Stimulated activated CD8-positive, alpha-beta memory T cell treated with anti-CD3 and anti-CD28 coated beads, Interleukin-12 subunit alpha, Interleukin-12 subunit beta, amount 100 ng/mL, for 24 hours (primary cell): ENCODE measurements at regions not wholly inside any gene's neighbourhood (a gene's known extent, or its start where the extent isn't known, plus 50 kb on each side); places are given as distances from the start of the nearest gene placed in this dataset.

ENCODE experiments used
- DNase-seq: peaks from one replicate; pipeline ENCODE4 v3.0.0-alpha.2; 2020; ENCODE audit errors: extremely low read depth

- peak; percentile 53 for DNase-seq
These were observed 227.2 kb upstream of the KLF14 start for GRCh38 chr7:130961128-130961601.

- DNase-seq: no peak
These were observed 228.1 kb upstream of the KLF14 start for GRCh38 chr7:130962109-130962508.

DNA sequence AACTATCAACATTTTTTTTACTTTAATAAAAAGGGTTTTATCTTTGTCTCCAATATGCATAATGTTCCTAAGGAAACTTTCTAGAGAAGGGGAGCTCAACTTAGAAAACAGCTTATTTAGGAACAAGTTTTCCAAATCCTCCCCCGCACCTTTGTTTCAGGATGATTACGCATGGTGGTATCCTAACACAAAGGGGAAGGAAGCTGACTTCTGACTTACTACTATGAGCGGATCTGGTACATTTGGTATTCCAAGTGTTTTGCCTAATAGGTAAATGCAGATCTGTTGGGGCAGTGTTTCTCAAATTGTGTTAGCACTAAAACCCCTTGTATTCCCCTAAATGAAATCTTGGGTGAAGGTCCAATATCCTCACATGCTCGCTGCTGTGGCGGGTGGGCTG lies 229.3 kb upstream of the KLF14 start:
- DNase-seq: no peak

GRCh38 chr7:130965515-130965914 lies 231.5 kb upstream of the KLF14 start:
- no peak for DNase-seq

DNA sequence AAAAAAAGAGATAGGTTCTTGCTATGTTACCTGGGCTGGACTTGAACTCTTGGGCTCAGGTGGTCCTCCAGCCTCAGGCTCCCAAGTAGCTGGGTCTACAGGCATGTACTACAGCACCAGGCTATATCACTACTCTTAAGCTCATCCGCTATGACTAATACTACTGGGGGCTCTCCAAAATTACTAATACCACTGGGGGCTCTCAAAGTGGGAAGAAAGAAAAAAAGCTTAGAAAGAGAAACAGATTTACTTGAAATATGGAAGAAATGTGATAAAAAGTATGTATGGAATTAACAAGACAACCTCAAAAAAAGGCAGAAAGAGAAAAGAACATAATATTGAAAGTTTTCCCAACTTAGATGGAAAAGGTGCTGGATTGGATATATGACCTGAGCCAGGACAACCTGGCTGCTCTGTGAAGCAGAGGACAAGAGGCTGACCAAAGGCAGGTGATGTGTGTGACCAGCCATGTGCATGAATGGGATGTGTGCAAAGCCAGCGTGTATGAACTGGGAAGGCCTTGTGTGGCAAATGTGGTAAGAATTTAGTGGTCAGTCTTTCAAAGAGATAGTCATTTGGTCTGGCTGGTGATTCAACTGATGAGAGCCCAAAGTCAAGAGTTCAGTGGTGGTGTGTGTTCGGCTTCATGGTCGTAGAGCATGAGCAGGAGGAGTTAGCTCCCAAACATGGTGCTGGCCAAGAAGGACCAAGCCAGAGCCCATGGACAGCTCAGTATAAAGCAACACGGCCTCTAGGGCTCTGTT lies 232.4 kb upstream of the KLF14 start:
- DNase-seq: no peak

DNA sequence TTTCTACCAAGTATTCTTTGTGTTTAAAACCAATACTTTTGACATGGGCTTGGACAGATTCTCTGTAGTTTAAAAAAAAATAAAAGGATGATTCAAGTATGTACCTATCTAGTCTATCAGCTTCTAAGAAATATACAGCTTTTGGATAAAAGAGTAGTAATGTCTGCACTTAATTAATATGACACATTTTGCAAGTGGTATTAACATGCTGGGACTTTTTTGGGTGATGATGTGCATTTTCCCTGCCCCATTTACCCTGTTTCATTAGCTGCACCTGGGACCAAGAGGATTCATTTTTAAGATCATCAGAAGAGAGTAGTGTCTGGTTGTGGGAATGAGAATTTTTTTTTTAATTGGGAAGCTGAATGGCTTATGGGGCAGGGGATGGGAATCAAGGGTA lies 236.2 kb upstream of the KLF14 start:
- DNase-seq: no peak

- no peak for DNase-seq
These were observed 236.7 kb upstream of the KLF14 start for GRCh38 chr7:130970696-130971095.

DNA sequence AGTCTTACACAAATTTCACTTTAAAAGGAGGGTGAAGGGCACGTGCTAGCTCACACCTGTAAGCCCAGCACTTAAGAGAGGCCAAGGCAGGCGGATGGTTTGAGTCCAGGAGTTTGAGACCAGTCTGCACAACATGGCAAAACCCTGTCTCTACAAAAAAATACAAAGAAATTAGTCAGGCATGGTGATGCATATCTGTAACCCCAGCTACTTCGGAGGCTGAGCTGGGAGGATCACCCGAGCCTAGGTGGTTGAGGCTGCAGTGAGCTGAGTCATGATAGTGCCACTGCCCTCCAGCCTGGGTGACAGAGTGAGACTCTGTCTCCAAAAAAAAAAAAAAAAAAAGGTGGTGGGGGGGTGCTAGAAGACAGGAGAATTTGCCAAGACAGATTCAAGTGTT lies 237.3 kb upstream of the KLF14 start:
- DNase-seq: no peak

GRCh38 chr7:130972201-130972600 lies 238.2 kb upstream of the KLF14 start:
- DNase-seq: no peak

DNA sequence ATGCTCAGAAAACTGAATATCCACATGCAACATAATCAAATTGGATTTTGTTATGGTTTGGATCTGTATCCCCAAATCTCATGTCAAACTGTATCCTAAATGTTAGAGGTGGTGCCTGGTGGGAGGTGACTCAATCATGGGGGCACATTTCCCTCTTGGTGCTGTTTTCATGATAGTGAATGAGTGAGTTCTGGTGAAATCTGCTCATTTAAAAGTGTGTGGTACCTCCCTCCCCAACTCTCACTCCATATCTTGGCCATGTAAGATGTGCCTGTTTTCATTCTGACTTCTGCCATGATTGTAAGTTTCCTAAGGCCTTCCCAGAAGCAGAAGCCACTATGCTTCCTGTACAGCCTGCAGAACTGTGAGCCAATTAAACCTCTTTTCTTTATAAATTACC lies 239.6 kb upstream of the KLF14 start:
- DNase-seq: no peak

DNA sequence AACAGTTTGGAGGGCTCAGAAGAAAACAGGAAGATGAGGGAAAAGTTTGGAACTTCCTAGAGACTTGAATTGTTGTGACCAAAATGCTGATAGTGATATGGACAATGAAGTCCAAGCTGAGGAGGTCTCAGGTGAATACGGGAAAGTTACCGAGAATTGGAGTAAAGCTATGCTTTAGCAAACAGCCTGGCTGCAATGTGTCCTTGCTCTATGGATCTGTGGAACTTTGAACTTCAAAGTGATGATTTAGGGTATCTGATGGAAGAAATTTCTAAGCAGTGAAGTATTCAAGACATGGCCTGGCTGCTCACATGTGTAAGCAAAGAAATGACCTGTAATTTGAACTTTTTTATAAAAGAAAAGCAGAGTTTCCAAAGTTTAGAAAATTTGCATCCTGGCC lies 240.2 kb upstream of the KLF14 start:
- no peak for DNase-seq

DNA sequence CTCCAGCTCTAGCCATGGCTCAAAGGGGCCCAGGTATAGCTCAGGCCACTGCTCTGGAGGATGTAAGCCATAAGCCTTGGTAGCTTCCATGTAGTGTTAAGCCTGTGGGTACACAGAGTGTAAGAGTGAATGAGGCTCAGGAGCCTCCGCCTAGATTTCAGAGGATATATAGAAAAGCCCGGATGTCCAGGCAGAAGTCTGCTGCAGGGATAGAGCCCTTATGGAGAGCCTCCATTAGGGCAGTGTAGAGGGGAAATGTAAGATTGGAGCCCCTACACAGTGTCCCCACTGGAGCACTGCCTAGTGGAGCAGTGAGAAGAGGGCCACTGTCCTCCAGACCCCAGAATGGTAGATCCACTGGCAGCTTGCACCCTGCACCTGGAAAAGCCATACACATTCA lies 240.8 kb upstream of the KLF14 start:
- no peak for DNase-seq

DNA sequence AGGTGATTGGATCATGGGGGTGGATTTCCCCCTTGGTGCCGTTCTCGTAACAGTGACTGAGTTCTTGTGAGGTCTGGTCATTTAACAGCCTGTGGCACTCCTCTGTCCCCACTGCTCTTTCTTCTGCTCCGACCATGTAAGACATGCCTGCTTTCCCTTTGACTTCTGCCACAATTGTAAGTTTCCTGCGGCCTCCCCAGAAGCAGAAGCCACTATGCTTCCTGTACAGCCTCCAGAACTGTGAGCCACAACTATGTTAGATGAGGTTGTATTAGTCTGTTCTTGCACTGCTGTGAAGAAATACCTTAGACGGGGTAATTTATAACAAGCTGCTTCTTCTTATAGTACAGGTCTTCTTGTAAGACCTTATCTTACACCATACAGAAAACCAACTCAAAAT lies 241.7 kb upstream of the KLF14 start:
- DNase-seq: no peak

GRCh38 chr7:130982160-130982638 lies 248.2 kb upstream of the KLF14 start:
- DNase-seq: no peak

GRCh38 chr7:130982651-130983050 lies 248.6 kb upstream of the KLF14 start:
- no peak for DNase-seq

GRCh38 chr7:130985361-130985760 lies 251.4 kb upstream of the KLF14 start:
- DNase-seq: no peak

DNA sequence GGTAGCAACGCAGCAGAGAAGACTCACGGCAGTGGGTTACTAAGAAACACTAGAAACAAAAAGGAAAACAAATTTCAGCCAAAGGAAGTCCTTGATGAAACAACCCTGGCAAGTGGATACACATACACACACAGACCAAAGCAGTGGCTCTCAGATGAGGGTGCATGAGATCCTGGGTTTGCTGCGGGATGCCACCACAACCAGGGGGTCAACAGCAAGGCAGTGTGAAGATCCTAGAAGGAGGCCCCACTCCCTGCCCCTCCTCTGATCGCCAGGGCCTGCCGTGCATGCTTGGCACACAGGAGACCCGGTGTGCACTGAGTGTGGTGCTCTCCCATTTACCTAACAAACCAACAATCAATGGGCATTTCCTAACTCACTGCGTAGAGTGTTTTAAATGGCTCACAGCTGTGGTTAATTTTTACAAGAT lies 252.3 kb upstream of the KLF14 start:
- DNase-seq: no peak

DNA sequence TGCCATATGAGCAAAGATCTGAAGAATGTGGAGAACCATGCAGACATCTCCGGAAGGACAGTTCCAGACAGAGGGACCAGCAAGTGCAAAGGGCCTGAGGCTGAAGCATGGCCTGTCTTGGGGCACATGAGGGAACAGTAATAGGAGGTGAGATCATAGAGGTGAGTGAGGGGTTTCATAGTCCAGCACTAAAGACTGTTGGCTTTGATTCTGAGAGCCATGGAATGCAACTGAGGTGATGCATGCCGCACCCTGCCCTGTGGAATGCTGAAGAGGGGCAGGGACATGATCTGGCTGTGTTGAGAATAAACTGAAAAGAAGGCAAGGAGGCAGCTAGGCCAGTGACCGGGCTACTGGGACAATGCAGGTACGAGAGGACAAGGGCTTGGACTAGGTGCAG lies 253.1 kb upstream of the KLF14 start:
- DNase-seq: no peak

GRCh38 chr7:130988443-130988842 lies 254.4 kb upstream of the KLF14 start:
- DNase-seq: no peak

DNA sequence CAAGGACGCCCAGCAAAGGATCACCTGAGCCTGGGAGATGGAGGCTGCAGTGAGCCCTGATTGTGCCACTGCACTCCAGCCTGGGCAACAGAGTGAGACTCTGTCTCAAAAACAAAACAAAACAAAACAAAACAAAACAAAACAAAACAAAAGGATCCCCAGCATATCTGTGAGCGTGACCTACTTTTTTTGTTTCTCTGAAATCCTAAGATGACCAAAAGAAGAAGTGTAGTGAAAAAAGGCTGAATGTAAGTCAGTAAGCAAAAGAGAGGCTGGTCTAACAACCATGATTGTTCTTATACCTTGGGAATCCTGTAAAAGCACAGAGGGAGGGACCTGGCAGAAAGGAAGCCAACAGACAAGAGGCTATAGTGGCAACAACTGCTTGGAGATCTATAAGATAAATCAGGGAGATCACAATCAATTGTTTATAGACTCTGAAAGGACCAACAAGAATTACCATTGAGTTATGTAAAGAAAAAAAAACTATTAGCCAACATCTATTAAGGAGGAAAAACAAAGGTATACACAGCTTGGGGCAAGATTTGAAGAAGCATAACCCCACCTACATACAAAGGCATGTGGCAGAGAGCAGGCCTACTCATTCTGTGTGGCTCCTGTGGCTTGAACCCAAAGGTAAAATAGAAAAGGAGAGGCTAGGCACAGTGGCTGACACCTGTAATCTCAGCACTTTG lies 255.2 kb upstream of the KLF14 start:
- no peak for DNase-seq

GRCh38 chr7:130990178-130990832 lies 256.3 kb upstream of the KLF14 start:
- DNase-seq: no peak

DNA sequence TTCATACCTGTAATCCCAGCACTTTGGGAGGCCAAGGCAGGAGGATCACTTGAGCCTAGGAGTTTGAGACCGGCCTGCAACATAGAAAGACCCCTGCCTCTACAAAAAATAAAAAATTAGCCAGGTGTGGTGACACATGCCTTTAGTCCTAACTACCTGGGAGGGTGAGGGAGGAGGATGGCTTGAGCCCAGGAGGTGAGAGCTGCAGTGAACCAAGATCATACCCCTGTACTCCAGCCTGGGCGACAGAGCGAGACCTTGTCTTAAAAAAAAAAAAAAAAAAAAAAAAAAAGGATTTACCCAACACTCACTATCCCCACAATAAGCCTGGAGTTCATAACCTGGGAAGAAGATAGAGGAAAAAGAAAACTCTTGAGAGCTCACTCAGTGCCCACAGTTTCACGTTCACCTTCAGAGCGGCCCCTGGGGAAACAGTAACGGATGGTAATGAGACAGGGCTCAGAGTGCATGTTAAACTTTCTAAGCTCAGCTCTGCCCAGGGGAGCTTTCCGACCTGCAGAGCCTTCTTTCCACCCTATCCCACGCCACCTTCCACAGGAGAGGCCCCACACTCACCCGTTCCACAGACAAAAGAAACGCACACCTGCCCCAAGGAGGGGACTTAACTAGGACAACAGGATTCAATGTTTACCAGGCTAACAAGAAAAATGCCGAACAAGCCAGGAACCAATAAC lies 259.8 kb upstream of the KLF14 start:
- DNase-seq: no peak
